ENCODE measurements at regions not wholly inside any gene's neighbourhood (a gene's known extent, or its start where the extent isn't known, plus 50 kb on each side); places are given as distances from the start of the nearest gene placed in this dataset.

GRCh38 chr4:126396121-126396520 is 1081.4 kb downstream of the FAT4 start:
- FAIRE-seq = no peak
- Histone ChIP-seq H3K4me2 (ENCODE audit: low read length) (no peak overlapping the region), H3K4me1 (ENCODE audit: insufficient read depth, low read length) (no peaks in the 10 kb centered on the region), H4K20me1 (ENCODE audit: insufficient read depth, low read length) (no peaks in the 10 kb centered on the region), H2AFZ (ENCODE audit: low read depth, low read length) (no peak overlapping the region), H3K27ac (ENCODE audit: low read depth, low read length) (no peak overlapping the region), H3K9ac (ENCODE audit: low read length) (no peak overlapping the region), H3K4me3 (ENCODE audit: insufficient read depth, low read depth, low read length) (no peak overlapping the region), H3K36me3 (ENCODE audit: insufficient read depth, low read length) (no peaks in the 10 kb centered on the region), H3K27me3 (ENCODE audit: insufficient read depth, low read length) (no peaks in the 10 kb centered on the region), H3K9me3 (ENCODE audit: insufficient read depth, low read depth, low read length) (no peaks in the 10 kb centered on the region), H3K79me2 (ENCODE audit: insufficient read depth, low read length) (no peaks in the 10 kb centered on the region)
- Mint-ChIP-seq H3K36me3 (ENCODE audit: low read depth, unreplicated experiment) (no peaks in the 10 kb centered on the region), H3K4me3 (ENCODE audit: unreplicated experiment) (no peak overlapping the region), H3K27me3 (ENCODE audit: low read depth, unreplicated experiment) (no peaks in the 10 kb centered on the region), H3K9me3 (ENCODE audit: unreplicated experiment) (no peaks in the 10 kb centered on the region), H3K4me1 (ENCODE audit: low read depth, unreplicated experiment) (no peaks in the 10 kb centered on the region), H3K27ac (ENCODE audit: unreplicated experiment) (no peak overlapping the region)
- DNase-seq (ENCODE audit: low read depth) = no peak
- no peak for TF ChIP-seq EZH2 (IDR thresholded peaks at IDR 0.05; ENCODE audit: insufficient read depth, low read length)
- TF ChIP-seq, protein P1, sequence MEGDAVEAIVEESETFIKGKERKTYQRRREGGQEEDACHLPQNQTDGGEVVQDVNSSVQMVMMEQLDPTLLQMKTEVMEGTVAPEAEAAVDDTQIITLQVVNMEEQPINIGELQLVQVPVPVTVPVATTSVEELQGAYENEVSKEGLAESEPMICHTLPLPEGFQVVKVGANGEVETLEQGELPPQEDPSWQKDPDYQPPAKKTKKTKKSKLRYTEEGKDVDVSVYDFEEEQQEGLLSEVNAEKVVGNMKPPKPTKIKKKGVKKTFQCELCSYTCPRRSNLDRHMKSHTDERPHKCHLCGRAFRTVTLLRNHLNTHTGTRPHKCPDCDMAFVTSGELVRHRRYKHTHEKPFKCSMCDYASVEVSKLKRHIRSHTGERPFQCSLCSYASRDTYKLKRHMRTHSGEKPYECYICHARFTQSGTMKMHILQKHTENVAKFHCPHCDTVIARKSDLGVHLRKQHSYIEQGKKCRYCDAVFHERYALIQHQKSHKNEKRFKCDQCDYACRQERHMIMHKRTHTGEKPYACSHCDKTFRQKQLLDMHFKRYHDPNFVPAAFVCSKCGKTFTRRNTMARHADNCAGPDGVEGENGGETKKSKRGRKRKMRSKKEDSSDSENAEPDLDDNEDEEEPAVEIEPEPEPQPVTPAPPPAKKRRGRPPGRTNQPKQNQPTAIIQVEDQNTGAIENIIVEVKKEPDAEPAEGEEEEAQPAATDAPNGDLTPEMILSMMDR (IDR thresholded peaks at IDR 0.05; ENCODE audit: insufficient read depth, low read depth, low read length) = no peak

DNA sequence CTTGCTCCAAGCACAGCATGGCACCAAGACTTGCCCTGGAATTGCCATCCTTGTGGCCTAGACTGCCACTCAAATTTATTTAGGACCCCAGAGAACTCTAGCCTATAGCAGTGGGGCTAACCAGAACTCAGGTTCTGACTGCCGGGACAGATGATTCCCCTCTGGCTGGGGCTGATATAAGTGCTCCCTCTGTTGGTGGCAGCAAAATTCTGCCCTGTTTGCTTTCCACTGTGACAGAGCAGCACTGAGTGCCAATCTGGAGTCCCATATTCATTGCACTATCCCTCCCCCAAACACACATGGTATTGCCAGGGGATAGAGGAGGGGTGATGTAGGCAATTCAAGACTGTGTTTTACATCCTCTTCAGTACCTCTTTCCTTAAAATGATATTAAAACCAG is 1081.9 kb downstream of the FAT4 start:
- Mint-ChIP-seq H3K27me3 (ENCODE audit: low read depth, unreplicated experiment) (no peaks in the 10 kb centered on the region), H3K36me3 (ENCODE audit: low read depth, unreplicated experiment) (no peaks in the 10 kb centered on the region), H3K27ac (ENCODE audit: unreplicated experiment) (no peak overlapping the region), H3K4me1 (ENCODE audit: low read depth, unreplicated experiment) (no peaks in the 10 kb centered on the region), H3K4me3 (ENCODE audit: unreplicated experiment) (no peak overlapping the region), H3K9me3 (ENCODE audit: unreplicated experiment) (no peaks in the 10 kb centered on the region)
- DNase-seq (ENCODE audit: low read depth) (no peak), FAIRE-seq (no peak)
- Histone ChIP-seq H3K4me2 (ENCODE audit: low read length) (no peak overlapping the region), H3K9me3 (ENCODE audit: insufficient read depth, low read depth, low read length) (no peaks in the 10 kb centered on the region), H3K27me3 (ENCODE audit: insufficient read depth, low read length) (no peaks in the 10 kb centered on the region), H3K36me3 (ENCODE audit: insufficient read depth, low read length) (no peaks in the 10 kb centered on the region), H2AFZ (ENCODE audit: low read depth, low read length) (no peak overlapping the region), H3K27ac (ENCODE audit: low read depth, low read length) (no peak overlapping the region), H3K4me1 (ENCODE audit: insufficient read depth, low read length) (no peaks in the 10 kb centered on the region), H3K9ac (ENCODE audit: low read length) (no peak overlapping the region), H3K4me3 (ENCODE audit: insufficient read depth, low read depth, low read length) (no peak overlapping the region), H3K79me2 (ENCODE audit: insufficient read depth, low read length) (no peaks in the 10 kb centered on the region), H4K20me1 (ENCODE audit: insufficient read depth, low read length) (no peaks in the 10 kb centered on the region)
- TF ChIP-seq, protein P1 (IDR thresholded peaks at IDR 0.05; ENCODE audit: insufficient read depth, low read depth, low read length) = no peak
- no peak for TF ChIP-seq EZH2 (IDR thresholded peaks at IDR 0.05; ENCODE audit: insufficient read depth, low read length)

GRCh38 chr4:126404549-126404948 is 1089.8 kb downstream of the FAT4 start:
- Histone ChIP-seq H4K20me1 (ENCODE audit: insufficient read depth, low read length) (no peaks in the 10 kb centered on the region), H3K9me3 (ENCODE audit: insufficient read depth, low read depth, low read length) (no peaks in the 10 kb centered on the region), H3K27me3 (ENCODE audit: insufficient read depth, low read length) (no peaks in the 10 kb centered on the region), H3K4me2 (ENCODE audit: low read length) (no peak overlapping the region), H3K27ac (ENCODE audit: low read depth, low read length) (no peak overlapping the region), H3K79me2 (ENCODE audit: insufficient read depth, low read length) (no peaks in the 10 kb centered on the region), H3K36me3 (ENCODE audit: insufficient read depth, low read length) (no peaks in the 10 kb centered on the region), H3K9ac (ENCODE audit: low read length) (no peak overlapping the region), H3K4me1 (ENCODE audit: insufficient read depth, low read length) (no peaks in the 10 kb centered on the region), H3K4me3 (ENCODE audit: insufficient read depth, low read depth, low read length) (no peak overlapping the region), H2AFZ (ENCODE audit: low read depth, low read length) (peak overlapping the region; percentile 3)
- Mint-ChIP-seq H3K4me3 (ENCODE audit: unreplicated experiment) (no peak overlapping the region), H3K9me3 (ENCODE audit: unreplicated experiment) (no peaks in the 10 kb centered on the region), H3K27ac (ENCODE audit: unreplicated experiment) (no peak overlapping the region), H3K36me3 (ENCODE audit: low read depth, unreplicated experiment) (no peaks in the 10 kb centered on the region), H3K27me3 (ENCODE audit: low read depth, unreplicated experiment) (no peaks in the 10 kb centered on the region), H3K4me1 (ENCODE audit: low read depth, unreplicated experiment) (no peaks in the 10 kb centered on the region)
- DNase-seq (ENCODE audit: low read depth) (peak; percentile 2), FAIRE-seq (no peak)
- TF ChIP-seq, protein P1 (IDR thresholded peaks at IDR 0.05; ENCODE audit: insufficient read depth, low read depth, low read length) = no peak
- TF ChIP-seq EZH2 (IDR thresholded peaks at IDR 0.05; ENCODE audit: insufficient read depth, low read length) = no peak
